WTC11 (cell line): ENCODE measurements at regions not wholly inside any gene's neighbourhood (a gene's known extent, or its start where the extent isn't known, plus 50 kb on each side); places are given as distances from the start of the nearest gene placed in this dataset.

Experiments used
- ATF2 ChIP-seq: sonication (generic); formaldehyde crosslinking; IDR thresholded peaks from 2 replicates; pipeline ENCODE4 v1.8.1; 2022; ENCODE audit warnings: low read depth, missing genetic modification reagents, borderline replicate concordance
- CREM ChIP-seq: sonication (generic); formaldehyde crosslinking; IDR thresholded peaks from 2 replicates; pipeline ENCODE4 v1.8.1; 2022; ENCODE audit warnings: mild to moderate bottlenecking, missing genetic modification reagents, moderate library complexity
- CTCF ChIP-seq: fragments of 200-600 bp; IDR thresholded peaks from 2 replicates; pipeline ENCODE4 v1.8.0; 2022; ENCODE audit warnings: antibody characterized with exemption
- E2F1 ChIP-seq: sonication (generic); formaldehyde crosslinking; IDR thresholded peaks from 2 replicates; pipeline ENCODE4 v1.8.0; 2022; ENCODE audit warnings: mild to moderate bottlenecking, missing genetic modification reagents
- ESRRA ChIP-seq: sonication (generic); formaldehyde crosslinking; IDR thresholded peaks from 2 replicates; pipeline ENCODE4 v1.8.1; 2022; ENCODE audit warnings: mild to moderate bottlenecking, missing genetic modification reagents, borderline replicate concordance
- FOXP1 ChIP-seq: sonication (generic); formaldehyde crosslinking; IDR thresholded peaks from 2 replicates; pipeline ENCODE4 v1.8.0; 2022; ENCODE audit warnings: missing genetic modification reagents, mild to moderate bottlenecking, moderate library complexity, borderline replicate concordance
- HMGXB4 ChIP-seq: sonication (generic); formaldehyde crosslinking; IDR thresholded peaks from 2 replicates; pipeline ENCODE4 v1.8.1; 2023; ENCODE audit warnings: mild to moderate bottlenecking, moderate library complexity, missing genetic modification reagents
- MAX ChIP-seq: sonication (generic); formaldehyde crosslinking; IDR thresholded peaks from 2 replicates; pipeline ENCODE4 v1.8.0; 2022; ENCODE audit warnings: mild to moderate bottlenecking, missing genetic modification reagents
- SMAD3 ChIP-seq: sonication (generic); formaldehyde crosslinking; IDR thresholded peaks from 2 replicates; pipeline ENCODE4 v1.8.0; 2022; ENCODE audit warnings: missing genetic modification reagents, mild to moderate bottlenecking, borderline replicate concordance
- SMAD4 ChIP-seq: sonication (generic); formaldehyde crosslinking; IDR thresholded peaks from 2 replicates; pipeline ENCODE4 v1.8.0; 2022; ENCODE audit warnings: mild to moderate bottlenecking, missing genetic modification reagents
- USF1 ChIP-seq: sonication (generic); formaldehyde crosslinking; IDR thresholded peaks from 2 replicates; pipeline ENCODE4 v1.8.0; 2022; ENCODE audit warnings: mild to moderate bottlenecking, missing genetic modification reagents
- USF2 ChIP-seq: sonication (generic); formaldehyde crosslinking; IDR thresholded peaks from 2 replicates; pipeline ENCODE4 v1.8.1; 2023; ENCODE audit warnings: mild to moderate bottlenecking, missing genetic modification reagents, moderate library complexity
- ZBTB43 ChIP-seq: sonication (generic); formaldehyde crosslinking; IDR thresholded peaks from 2 replicates; pipeline ENCODE4 v1.8.1; 2023; ENCODE audit warnings: mild to moderate bottlenecking, missing genetic modification reagents

- TF ChIP-seq CTCF, result no peak
- no peak for TF ChIP-seq FOXP1 (CRISPR knock-in tag)
- TF ChIP-seq SMAD3, result no peak
- TF ChIP-seq MAX, result no peak
- TF ChIP-seq USF1, result no peak
- no peak for TF ChIP-seq USF2 (CRISPR knock-in tag)
- TF ChIP-seq ZBTB43 (CRISPR knock-in tag), result no peak
- no peak for TF ChIP-seq ESRRA (CRISPR knock-in tag)
- TF ChIP-seq SMAD4 (CRISPR knock-in tag), result no peak
- TF ChIP-seq HMGXB4 (CRISPR knock-in tag), result no peak
- no peak for TF ChIP-seq CREM (CRISPR knock-in tag)
- TF ChIP-seq ATF2, result no peak
- TF ChIP-seq E2F1 (CRISPR knock-in tag), result no peak
These were observed 66.3 kb upstream of the LRIG1 start for GRCh38 chr3:66567077-66567476.
